HG02588 (cell line): ENCODE measurements at regions not wholly inside any gene's neighbourhood (a gene's known extent, or its start where the extent isn't known, plus 50 kb on each side); places are given as distances from the start of the nearest gene placed in this dataset.

Experiments used
- ATAC-seq: cut with Tn5 transposase; IDR thresholded peaks from one replicate; pipeline ENCODE4 v1.9.1; 2021; ENCODE audit warnings: mild to moderate bottlenecking, moderate library complexity; ENCODE audit not compliant: unreplicated experiment

DNA sequence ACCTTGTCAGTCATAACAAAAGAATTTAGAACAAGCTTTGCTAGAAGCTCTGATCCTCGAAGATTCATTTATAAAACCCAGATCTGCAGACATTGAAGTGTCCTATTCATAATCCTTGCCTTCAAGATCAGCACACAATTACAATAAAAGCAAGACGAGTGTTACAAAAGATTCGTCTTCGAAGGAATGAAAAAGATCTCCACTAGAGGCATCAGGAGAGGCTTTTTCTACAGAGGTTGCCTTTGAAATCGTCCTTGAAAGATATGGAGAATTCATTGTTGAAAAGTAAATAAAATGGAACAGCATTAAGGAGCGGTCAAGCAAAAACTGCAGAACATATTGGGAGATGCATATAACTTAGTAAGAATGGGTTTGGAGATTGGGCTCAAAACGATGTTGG, 146.4 kb downstream of the BMP4 start:
- ATAC-seq: no peak

- ATAC-seq: no peak
Observed at GRCh38 chr14:53808042-53808441, 148.6 kb downstream of the BMP4 start.

- ATAC-seq: no peak
Observed at GRCh38 chr14:53807542-53807941, 149.1 kb downstream of the BMP4 start.

DNA sequence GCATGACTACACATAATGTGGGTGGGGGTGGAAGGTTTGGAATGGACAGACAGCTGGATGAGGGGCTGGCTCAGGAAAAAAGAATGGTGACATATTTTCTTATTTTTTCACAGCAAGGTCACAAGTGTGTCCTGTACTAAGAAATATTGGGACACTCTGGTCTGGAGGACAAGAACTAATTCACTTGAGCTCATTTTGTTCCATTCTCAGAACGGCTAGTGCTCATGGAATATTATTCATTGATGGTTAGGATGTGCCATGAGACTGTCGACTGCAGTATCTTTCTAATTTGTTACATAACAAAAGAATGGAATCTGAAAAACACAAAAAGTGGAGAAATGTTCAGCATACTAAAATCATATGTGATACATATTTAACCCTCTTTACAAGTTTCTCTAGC, 149.5 kb downstream of the BMP4 start:
- ATAC-seq: no peak

GRCh38 chr14:53796734-53797133, 159.9 kb downstream of the BMP4 start:
- ATAC-seq: no peak

DNA sequence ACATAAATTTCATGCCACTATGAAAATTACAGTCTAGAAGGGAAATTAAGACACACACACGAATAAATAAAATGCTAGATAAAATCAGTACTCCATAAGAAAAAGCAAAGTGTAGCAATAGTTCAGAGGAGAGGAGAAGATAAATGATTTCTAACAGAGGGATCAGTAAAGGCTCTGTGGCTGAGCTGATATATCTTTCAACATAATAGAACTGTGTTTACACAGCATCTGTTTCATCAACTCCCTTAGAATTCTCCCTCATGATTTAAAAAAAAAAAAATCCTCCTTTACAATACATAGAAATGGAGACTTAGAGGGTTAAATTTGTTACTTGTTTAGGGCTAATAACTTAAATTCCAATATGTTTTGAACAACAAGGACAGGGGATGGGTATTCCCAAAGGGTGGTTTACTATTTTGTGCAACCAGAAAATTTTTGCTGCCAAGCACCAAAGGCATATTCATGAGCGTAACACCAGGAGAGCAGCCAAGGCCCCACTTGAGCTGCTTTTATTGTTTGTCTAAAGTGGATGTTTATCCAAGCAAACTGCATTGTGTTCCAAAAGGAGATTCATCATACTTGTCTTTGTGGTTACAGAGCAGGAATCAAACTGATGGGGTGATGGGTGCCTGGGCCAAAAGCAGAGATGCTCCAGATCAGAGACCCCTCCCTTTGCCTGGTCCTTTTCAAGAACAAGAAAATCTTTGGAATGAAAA, 162.7 kb downstream of the BMP4 start:
- ATAC-seq: no peak

GRCh38 chr14:53792909-53793308, 163.7 kb downstream of the BMP4 start:
- ATAC-seq: no peak

GRCh38 chr14:53790731-53791500, 165.7 kb downstream of the BMP4 start:
- no peak for ATAC-seq

DNA sequence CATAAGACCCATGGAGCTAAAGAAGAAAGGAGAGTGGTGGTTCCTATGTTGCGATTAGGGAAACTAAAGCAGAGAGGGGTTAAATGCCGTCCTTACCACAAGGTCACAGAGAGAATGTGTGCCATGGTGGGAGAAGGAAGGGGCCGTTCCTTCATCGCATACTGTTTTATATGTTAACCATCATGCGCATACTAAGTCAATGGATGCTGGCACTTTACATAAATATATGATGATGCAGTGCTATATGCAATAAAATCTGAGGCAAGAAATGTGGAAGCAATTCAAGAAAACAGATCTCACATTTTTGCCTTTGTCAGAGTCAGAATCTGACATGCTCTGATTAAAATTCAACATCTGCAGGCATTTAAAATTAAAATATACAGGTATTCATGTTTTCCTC, 168.1 kb downstream of the BMP4 start:
- ATAC-seq: no peak

- no peak for ATAC-seq
Observed at GRCh38 chr14:53786045-53786444, 170.6 kb downstream of the BMP4 start.

GRCh38 chr14:53784688-53785087, 171.9 kb downstream of the BMP4 start:
- ATAC-seq: no peak

DNA sequence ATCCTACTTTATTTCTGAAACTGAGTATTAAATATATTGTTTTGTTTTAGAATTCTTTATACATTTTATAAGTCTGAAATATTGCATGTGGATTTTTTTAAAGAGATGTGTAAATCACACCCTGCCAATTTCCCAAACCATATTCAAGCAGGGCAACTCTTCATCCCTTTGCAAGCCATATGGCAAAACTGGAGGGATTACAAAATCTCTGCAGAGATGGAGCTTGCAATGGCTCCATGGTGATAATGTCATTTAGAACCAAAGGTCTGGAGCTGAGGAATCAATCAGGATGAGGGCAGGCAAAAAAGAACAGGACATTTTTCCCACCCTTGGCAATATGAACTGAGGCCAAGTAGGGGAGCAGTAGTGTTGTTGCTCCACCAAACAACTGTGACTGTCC, 173.4 kb downstream of the BMP4 start:
- ATAC-seq: no peak

- ATAC-seq: no peak
Observed at GRCh38 chr14:53780051-53780555, 176.5 kb downstream of the BMP4 start.

GRCh38 chr14:53779301-53779700, 177.3 kb downstream of the BMP4 start:
- ATAC-seq: no peak

- ATAC-seq: no peak
Observed at GRCh38 chr14:53778263-53778662, 178.4 kb downstream of the BMP4 start.

- ATAC-seq: no peak
Observed at GRCh38 chr14:53772936-53773335, 183.7 kb downstream of the BMP4 start.

DNA sequence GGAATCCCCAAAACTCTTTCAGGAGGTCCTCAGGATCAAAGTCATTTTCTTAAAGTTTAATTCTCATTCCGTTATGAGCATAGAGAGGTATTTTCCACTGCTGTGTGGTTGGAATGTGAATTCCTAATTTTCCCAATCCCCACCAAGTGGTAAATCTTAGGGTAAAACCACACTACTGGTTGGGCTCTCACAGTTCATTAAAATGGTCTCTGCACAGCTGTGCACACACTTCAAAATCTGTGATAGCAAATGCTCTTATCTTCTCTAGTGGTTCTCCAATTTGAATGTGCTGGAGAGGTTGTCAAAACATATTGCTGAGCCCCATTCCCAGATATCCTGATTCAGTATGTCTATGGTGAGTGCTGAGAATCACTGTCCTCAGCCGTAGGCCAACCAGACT, 189.1 kb downstream of the BMP4 start:
- ATAC-seq: no peak

- ATAC-seq: no peak
Observed at GRCh38 chr14:53766601-53767000, 190.0 kb downstream of the BMP4 start.

DNA sequence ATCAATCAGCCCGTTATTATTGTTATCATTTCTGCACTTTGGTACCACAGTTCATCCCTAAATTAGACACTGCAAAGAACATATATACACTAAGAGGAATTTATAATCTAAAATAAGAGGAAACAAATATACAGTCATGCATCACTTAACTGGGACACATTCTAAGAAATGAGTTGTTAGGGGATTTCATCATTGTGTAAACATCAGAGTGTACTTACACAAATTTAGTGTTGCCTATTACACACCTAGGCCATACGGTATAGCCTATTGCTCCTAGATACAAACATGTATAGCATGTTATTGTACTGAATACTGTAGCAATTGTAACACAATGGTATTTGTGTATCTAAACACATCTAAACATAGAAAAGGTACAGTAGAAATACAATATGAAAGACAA, 190.5 kb downstream of the BMP4 start:
- no peak for ATAC-seq

- no peak for ATAC-seq
Observed at GRCh38 chr14:53764846-53765245, 191.8 kb downstream of the BMP4 start.

GRCh38 chr14:53758141-53758540, 198.5 kb downstream of the BMP4 start:
- no peak for ATAC-seq

DNA sequence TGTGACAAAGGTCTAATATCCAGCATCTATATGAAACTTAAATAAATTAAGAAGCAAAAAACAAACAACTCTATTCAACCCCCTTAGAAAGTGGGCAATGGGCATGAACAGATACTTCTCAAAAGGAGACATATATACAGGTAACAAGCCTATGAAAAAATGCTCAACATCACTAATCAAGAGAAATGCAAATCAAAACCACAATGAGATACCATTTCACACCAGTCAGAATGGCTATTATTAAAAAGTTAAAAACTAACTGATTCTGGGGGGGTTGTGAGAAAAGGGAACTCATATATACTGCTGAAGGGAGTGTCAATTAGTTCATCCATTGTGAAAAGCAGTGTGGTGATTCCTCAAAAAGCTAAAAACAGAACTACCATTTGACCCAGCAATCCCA, 198.9 kb downstream of the BMP4 start:
- no peak for ATAC-seq
